Astrocyte of the cerebellum (primary cell): ENCODE measurements at regions not wholly inside any gene's neighbourhood (a gene's known extent, or its start where the extent isn't known, plus 50 kb on each side); places are given as distances from the start of the nearest gene placed in this dataset.

ENCODE experiments used
- DNase-seq: peaks from one replicate; pipeline ENCODE4 v3.0.0-alpha.2; 2011; ENCODE audit warnings: low read depth
- H3K4me3 ChIP-seq: 2 replicates; pipeline ENCODE4 v1.5.1; 2011; ENCODE audit warnings: mild to moderate bottlenecking, low read depth, low read length, moderate library complexity
- in situ Hi-C: cut with HindIII; loops from 2 replicates; pipeline ENCODE4 v1.10.0; 2017; ENCODE audit warnings: low sequenced_read_pairs
- TF ChIP-seq, protein P1 (sequence below): IDR thresholded peaks from 2 replicates; pipeline ENCODE4 v1.5.1; 2012; ENCODE audit warnings: low read length, low read depth, moderate library complexity, mild to moderate bottlenecking; ENCODE audit errors: missing control alignments

DNA sequence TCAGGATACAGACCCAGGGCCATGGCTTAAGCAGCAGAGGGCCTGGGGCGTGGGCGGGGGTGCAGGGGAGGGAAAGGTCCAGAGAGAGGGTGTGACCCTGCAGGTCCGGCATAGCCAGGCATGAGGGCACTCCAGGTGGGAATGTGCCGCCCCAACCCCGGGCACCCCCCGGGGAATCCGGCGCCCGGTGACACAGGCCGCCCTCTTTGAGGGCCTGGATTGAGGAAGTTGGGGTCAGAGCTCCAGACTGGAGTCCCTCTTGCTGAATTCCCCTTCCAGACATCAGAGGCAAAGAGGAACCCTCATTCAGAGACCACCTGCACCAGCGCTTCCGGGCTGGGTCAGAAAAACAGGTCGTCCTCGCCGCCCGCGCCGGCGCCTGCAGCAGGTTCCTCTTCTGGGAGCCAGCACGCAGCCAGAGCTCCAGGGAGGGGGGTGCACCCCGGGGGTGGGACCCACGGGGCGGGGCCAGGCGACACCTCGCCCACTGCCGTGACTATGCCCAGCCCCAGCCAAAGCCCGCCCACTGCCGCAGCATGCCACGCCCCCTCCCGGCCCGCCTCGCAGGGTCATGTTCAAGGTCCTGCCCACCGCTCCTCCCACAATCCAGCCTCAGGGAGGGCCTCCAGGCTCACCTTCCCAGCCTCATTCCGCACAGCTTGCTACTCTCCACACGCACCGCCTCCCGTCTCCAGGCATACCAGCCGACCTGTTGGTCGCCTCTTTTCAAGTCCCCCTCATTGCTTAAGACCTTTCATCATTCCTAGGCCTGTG is 98.3 kb upstream of the ID2 start:
- TF ChIP-seq, protein P1, sequence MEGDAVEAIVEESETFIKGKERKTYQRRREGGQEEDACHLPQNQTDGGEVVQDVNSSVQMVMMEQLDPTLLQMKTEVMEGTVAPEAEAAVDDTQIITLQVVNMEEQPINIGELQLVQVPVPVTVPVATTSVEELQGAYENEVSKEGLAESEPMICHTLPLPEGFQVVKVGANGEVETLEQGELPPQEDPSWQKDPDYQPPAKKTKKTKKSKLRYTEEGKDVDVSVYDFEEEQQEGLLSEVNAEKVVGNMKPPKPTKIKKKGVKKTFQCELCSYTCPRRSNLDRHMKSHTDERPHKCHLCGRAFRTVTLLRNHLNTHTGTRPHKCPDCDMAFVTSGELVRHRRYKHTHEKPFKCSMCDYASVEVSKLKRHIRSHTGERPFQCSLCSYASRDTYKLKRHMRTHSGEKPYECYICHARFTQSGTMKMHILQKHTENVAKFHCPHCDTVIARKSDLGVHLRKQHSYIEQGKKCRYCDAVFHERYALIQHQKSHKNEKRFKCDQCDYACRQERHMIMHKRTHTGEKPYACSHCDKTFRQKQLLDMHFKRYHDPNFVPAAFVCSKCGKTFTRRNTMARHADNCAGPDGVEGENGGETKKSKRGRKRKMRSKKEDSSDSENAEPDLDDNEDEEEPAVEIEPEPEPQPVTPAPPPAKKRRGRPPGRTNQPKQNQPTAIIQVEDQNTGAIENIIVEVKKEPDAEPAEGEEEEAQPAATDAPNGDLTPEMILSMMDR: no peak
- DNase-seq: no peak
- H3K4me3 ChIP-seq: no peak overlapping the region
- in situ Hi-C loops: no loop called here

DNA sequence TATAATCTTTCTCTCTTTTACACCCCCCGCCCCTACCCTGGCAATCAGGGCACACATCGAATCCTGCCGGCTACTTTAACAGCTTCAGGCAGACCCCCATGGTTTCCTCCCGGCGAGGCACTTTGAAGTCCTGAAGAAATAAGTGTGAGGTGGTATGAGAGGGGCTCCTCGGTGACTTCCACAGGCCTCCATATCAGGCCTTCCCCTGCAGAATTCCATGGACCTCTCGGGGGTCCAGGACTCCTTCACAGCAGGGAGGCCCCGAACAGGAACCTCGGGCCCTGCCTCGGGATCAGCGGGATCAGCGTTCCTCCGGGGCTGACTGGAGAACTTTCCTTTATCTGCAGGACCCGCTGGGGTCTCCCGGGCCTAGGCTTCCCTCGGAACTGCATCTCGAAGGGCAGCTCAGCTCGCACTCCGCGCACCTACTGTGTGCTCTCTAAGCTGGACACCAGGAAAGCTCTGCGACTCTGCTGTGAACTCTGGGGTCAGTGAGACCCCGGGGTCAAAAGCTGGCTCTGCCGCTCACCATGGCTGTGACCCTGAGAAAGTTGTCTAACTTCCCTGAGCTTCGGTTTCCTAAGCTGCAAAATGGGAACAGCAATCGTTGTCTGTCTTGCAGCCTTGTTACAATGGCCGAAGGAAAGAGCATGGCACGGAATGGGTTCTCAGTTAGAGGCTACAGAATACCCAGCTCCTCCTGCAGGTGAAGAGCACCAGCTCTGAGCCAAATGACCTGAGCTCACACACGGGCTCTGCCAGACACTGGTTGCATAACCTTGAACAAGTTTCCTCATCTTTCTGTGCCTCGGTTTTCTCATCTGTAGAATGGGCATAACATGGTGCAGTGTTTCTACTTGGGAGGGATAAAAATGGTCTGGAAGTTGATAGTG is 97.4 kb upstream of the ID2 start:
- DNase-seq: no peak
- in situ Hi-C loops: no loop called here
- TF ChIP-seq, protein P1: no peak
- H3K4me3 ChIP-seq: no peak overlapping the region

DNA sequence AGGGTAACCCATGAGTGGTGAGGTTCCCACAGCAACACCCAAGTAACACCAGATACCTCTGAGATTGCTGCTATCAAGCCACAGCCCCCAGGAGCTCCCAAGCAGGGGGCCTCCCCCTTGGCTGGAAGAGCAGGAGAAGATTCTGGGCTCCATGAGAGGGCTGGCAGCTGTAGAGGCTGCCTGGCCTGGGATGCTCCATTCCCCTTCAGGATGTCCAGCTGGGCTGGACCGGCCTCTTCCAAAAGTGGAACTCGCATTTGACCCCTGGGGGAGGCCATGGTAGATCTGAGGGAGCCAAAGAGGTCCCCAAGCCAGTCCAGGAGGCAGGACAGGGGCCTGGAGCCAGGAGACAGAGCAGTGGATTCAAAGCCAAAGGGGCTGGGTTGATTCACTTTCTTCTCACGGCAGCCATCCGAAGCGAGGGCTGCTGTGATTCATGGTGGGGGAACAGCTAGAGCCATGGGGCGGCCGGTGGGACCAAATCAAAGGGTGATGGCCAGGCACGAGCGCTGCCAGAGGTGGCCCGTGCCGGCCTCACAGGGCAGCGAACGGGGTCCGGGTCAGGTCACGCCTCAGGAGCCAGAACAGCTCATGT is 95.3 kb upstream of the ID2 start:
- no peak overlapping the region for H3K4me3 ChIP-seq
- no peak for DNase-seq
- TF ChIP-seq, protein P1: no peak
- in situ Hi-C loops: no loop called here

DNA sequence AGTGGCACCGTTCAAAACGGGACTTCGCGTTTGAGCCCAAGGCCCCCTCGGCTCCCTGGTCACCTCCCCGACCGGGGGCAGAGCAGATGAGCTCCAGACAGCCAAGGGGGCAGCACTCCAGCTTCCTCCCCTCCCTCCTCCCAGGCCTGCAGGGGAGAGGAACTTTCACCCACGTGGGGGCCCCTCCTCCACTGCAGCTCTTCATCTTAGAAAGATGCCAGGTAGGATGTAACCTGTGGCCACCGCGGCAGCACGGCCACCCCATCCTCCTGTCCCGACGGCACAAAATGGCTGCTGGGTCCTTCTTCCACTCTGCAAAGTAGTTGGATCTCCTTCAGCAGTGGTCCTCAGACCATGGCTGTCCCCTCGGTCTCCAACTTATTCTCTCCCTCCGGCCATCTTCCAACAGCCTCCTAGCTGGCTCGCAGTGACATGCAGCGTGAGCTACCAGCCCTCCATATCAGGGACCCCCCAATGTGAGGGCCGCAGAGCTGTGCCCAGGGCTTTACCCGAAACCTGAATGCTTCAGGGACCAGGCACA is 94.5 kb upstream of the ID2 start:
- TF ChIP-seq, protein P1: no peak
- H3K4me3 ChIP-seq: no peak overlapping the region
- in situ Hi-C loops: no loop called here
- DNase-seq: no peak

DNA sequence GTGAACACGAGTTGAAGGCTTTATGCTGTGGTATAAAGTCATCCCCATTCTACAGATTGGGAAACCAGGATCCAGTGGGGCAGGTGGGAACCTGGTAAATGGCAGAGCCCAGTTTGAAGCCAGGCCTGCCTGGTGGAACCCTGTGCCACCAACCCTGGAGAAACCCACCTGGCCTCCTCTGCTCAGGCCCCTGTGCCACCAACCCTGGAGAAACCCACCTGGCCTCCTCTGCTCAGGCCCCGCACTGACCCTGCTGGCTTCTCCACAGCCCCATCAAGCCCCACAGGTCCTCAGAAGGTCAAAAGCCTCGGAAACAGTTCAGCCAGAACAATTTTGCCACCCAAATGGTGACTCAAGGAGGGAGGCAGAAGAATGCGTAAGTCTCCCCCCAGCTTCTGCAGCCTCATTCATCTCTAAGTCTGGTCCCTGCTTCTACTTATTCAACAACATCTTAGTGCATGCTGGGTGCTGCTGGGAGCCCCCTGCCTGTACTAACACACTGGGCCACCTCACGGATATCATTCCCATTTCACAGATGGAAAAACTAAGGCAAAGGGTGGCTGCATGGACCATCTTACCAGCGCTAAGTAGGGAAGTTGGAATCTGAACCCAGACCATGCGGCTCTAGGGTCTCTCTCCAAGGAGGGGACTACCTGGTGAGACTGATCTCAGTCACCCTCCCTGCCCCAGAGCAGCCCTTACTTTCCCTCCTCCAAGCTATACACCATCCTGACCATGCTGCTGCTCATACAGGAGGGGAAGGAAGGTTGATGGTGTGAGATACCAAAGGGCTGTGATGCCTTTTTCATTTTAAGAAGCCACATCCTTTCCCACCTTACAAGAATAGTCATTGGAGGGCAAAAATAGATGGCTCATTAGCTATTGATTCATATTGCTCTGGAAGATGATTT is 93.7 kb upstream of the ID2 start:
- in situ Hi-C loops: no loop called here
- DNase-seq: no peak
- TF ChIP-seq, protein P1: no peak
- no peak overlapping the region for H3K4me3 ChIP-seq

DNA sequence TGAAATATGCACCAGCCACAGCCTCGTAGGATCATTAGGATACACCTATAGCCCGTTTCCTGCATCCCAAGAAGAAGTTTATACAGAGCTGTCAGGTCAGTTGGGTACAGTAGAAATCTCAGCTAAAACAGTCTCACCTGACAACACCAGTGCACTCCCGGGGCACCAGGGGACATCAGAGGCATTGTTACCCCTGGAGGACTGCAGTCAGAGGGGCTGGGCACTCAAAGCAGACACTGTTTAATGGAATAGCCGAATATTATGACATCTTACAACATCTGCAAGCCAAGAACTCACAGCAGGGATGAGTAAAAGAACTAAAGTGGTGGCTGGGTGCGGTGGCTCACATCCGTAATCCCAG is 93.0 kb upstream of the ID2 start:
- in situ Hi-C loops: no loop called here
- TF ChIP-seq, protein P1: no peak
- no peak overlapping the region for H3K4me3 ChIP-seq
- DNase-seq: no peak
